Testis (tissue), 2 donors: ENCODE measurements at regions not wholly inside any gene's neighbourhood (a gene's known extent, or its start where the extent isn't known, plus 50 kb on each side); places are given as distances from the start of the nearest gene placed in this dataset.

Experiments used
- DNase-seq: peaks from one replicate; pipeline ENCODE4 v3.0.0-alpha.2; 2019
- H3K27ac ChIP-seq, 2 donors: fragments of 200-600 bp; sonication (generic); one replicate each; pipeline ENCODE4 v1.5.1; 2019
- H3K27me3 ChIP-seq: fragments of 200-600 bp; sonication (generic); one replicate; pipeline ENCODE4 v1.5.1; 2019
- H3K36me3 ChIP-seq: fragments of 200-600 bp; sonication (generic); one replicate; pipeline ENCODE4 v1.5.1; 2017; ENCODE audit warnings: low read depth; ENCODE audit errors: missing control alignments
- H3K4me1 ChIP-seq: fragments of 200-600 bp; sonication (generic); one replicate; pipeline ENCODE4 v1.5.1; 2019
- H3K4me3 ChIP-seq, 2 donors: fragments of 200-600 bp; sonication (generic); one replicate each; pipeline ENCODE4 v1.5.1; 2017 to 2019
- H3K9me3 ChIP-seq: fragments of 200-600 bp; sonication (generic); one replicate; pipeline ENCODE4 v1.5.1; 2017
- CTCF ChIP-seq, 3 experiments: fragments of 450-650 bp in 2 of 3; fragments of 200-600 bp in 1 of 3; sonication (generic) in 1 of 3; IDR thresholded peaks; one replicate each; pipeline ENCODE4 v1.5.1; 2016 to 2019; ENCODE audit warnings: antibody characterized with exemption in 3 of 3, mild to moderate bottlenecking in 2 of 3, moderate library complexity in 1 of 3
- POLR2A ChIP-seq: fragments of 450-650 bp; IDR thresholded peaks from one replicate; pipeline ENCODE4 v1.6.1; 2017; ENCODE audit warnings: antibody characterized with exemption, mild to moderate bottlenecking, moderate library complexity
- WGBS, 2 donors: methylation state at CpG; one replicate each; pipeline ENCODE4 v1.1.5; 2018; 5-methylcytosine and 5-hydroxymethylcytosine counted together
- intact Hi-C: fragments of 100-400 bp; cut with DNase I; formaldehyde crosslinking; loops from one replicate; pipeline ENCODE4 v1.15.1; 2023; ENCODE audit warnings: low total_unique reads

DNA sequence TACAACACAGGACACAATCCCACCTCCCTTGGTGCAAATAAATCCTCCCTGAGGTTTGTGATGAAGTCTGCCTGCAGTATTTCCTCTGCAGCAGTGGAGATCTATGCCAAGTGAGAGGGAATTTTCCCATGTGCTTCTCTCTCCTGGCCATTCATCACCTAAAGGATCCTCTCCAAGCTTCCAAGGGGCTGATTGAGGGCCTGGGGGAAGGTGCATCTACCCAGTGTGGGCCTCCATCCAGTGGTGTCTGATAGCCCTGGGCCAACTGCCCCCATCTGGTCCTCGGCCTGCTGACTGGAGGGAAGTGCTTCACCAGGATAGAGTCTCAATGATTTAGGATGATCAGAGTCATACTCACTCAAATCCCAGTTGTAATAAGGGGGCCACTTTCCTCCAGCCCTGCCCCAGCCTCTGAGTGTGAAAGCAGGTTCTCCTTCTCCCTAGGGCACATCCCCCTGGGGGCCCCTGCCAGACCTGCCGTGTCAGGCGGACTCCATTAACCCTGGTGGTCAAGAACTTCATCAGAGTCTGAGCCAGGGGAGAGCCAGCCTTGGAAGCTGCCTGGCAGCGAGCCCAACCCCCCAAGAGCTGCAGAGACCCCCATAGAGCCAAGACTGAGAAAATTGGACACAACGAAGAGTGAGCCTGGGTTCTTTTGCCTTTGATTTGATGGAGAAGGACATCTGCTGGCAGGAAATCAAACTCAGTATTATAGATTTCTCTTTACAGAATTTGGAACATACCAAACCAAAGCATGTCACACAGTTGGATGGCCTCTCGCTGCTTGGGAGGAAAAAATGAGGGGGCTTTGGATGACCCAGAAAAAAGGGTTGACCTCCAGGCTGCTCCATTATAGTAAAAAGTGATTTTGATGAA, 509.6 kb downstream of the CMPK2 start:
- intact Hi-C loops: no loop called here

GRCh38 chr2:6358546-6358945, 507.2 kb downstream of the CMPK2 start:
- Histone ChIP-seq H3K36me3 (no peaks in the 10 kb centered on the region), H3K4me1 (no peaks in the 10 kb centered on the region), H3K27ac (no peak overlapping the region), H3K27me3 (no peaks in the 10 kb centered on the region), H3K9me3 (no peaks in the 10 kb centered on the region), H3K4me3 (no peak overlapping the region)
- intact Hi-C loops: no loop called here
- TF ChIP-seq CTCF (IDR thresholded peaks at IDR 0.05): no peak
- TF ChIP-seq POLR2A: no peak
- DNase-seq: no peak
- whole genome bisulfite sequencing, 2 donors: 59 to 67% methylated on average over 5 of the region's 5 CpGs

More for the DNA sequence above, 509.6 kb downstream of the CMPK2 start:
- no peak overlapping the region for H3K27ac ChIP-seq
- 69 to 71% methylated on average over 6 of the region's 6 CpGs for WGBS, 2 donors
- no peaks in the 10 kb centered on the region for H3K9me3 ChIP-seq
- H3K36me3 ChIP-seq: no peaks in the 10 kb centered on the region
- no peaks in the 10 kb centered on the region for H3K27me3 ChIP-seq
- DNase-seq: no peak
- H3K4me3 ChIP-seq: no peak overlapping the region
- TF ChIP-seq POLR2A (no peak), CTCF (IDR thresholded peaks at IDR 0.05) (no peak)
- H3K4me1 ChIP-seq: no peaks in the 10 kb centered on the region

DNA sequence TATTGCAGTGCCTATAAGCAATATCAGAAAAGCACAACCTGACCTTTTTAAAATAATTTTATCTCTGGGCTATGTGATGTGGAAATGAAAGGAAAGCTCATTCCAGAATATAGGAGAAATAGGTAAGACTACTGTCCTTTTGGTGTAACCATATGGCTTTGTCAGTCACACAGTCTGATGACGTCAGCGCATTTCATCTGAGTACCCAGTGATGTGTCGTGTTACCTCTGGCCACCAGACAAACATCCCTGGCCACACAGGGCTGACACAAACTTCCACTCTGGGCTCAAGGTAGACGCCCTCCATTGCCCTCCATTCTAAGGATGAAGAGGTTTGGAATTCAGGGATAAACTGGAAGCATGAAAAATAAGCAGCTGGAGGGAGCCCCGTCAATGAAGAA, 506.7 kb downstream of the CMPK2 start:
- DNase-seq: no peak
- TF ChIP-seq CTCF (IDR thresholded peaks at IDR 0.05): no peak
- no peak for TF ChIP-seq POLR2A
- WGBS, 2 donors: 77 to 78% methylated on average over 5 of the region's 5 CpGs
- H3K27me3 ChIP-seq: no peaks in the 10 kb centered on the region
- H3K9me3 ChIP-seq: no peaks in the 10 kb centered on the region
- no peak overlapping the region for H3K27ac ChIP-seq
- intact Hi-C loops: no loop called here
- no peaks in the 10 kb centered on the region for H3K4me1 ChIP-seq
- no peak overlapping the region for H3K4me3 ChIP-seq
- no peaks in the 10 kb centered on the region for H3K36me3 ChIP-seq

DNA sequence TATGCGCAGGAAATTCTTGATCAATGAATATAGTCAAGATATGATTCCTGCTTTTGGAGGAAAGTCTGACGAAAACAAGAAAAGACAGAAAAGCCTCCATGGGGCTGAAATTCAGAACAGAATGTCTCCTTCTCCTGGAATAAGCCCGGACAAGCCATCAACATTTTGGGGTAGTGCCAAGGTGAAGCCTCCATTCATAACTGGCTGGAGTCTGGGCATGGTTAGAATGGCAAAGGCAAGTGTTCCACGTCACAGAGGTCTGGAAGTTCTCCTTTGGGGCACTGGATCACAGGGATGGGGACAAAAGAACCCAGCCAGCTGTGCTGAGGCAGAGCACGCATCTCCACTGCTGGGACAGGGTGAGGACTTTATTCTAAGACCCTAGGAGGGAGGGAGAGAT, 505.7 kb downstream of the CMPK2 start:
- no peak for TF ChIP-seq CTCF (IDR thresholded peaks at IDR 0.05)
- TF ChIP-seq POLR2A: no peak
- intact Hi-C loops: no loop called here
- Histone ChIP-seq H3K9me3 (no peaks in the 10 kb centered on the region), H3K27ac (no peak overlapping the region), H3K4me3 (no peak overlapping the region), H3K27me3 (no peaks in the 10 kb centered on the region), H3K36me3 (no peaks in the 10 kb centered on the region), H3K4me1 (no peaks in the 10 kb centered on the region)
- 50 to 73% methylated on average over 5 of the region's 5 CpGs for WGBS, 2 donors
- no peak for DNase-seq
